ENCODE measurements at regions not wholly inside any gene's neighbourhood (a gene's known extent, or its start where the extent isn't known, plus 50 kb on each side); places are given as distances from the start of the nearest gene placed in this dataset.

DNA sequence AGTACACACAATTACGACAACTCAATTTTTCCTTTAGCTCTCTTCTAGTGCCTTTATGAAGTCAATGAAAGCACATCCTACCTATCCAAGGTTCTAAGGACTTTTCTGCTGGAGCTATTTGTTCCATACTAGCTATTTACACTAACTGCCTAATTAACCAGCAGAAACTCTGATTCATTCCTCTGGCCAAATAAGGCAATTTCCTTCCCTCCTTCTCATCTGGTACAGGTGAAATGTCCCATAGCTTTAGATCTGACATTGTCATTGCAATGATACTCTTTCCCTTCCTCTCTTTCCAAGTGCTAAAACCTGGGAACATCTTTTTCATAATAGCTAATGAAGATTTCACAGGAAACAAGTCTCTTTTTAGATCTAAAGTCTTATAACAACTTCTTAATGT, 521.7 kb downstream of the SOX2 start:
- DNase-seq, result no peak
- H3K27ac Mint-ChIP-seq, result no peak overlapping the region

DNA sequence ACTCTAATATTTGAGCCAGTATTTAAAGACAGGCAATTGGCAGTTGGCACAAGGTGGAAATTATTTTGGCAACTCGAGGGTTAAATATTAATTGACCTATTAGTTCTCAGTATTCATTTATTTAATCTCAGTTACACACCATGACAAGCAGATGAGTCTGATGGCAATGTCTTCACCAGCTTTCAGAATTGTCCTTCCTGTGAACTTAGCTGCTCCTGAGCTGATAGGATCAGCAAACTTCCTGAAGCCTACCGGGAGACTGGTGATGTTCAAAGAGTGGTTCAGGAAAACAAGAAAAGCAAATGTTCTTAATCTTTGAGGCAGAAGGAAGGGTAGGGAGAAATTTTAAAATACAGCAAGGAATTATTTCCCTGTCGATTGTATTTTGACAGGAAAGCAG, 522.2 kb downstream of the SOX2 start:
- no peak for DNase-seq
- H3K4me1 Mint-ChIP-seq, result no peaks in the 10 kb centered on the region
- H3K27ac Mint-ChIP-seq, result no peak overlapping the region
- no peaks in the 10 kb centered on the region for H3K36me3 Mint-ChIP-seq
- H3K9me3 Mint-ChIP-seq, result no peaks in the 10 kb centered on the region
- no peaks in the 10 kb centered on the region for H3K27me3 Mint-ChIP-seq
- H3K4me3 Mint-ChIP-seq, result no peak overlapping the region

More for the DNA sequence above, 521.7 kb downstream of the SOX2 start:
- no peak overlapping the region for H3K4me3 Mint-ChIP-seq
- H3K4me1 Mint-ChIP-seq, result no peaks in the 10 kb centered on the region
- H3K27me3 Mint-ChIP-seq, result no peaks in the 10 kb centered on the region
- H3K36me3 Mint-ChIP-seq, result no peaks in the 10 kb centered on the region
- no peaks in the 10 kb centered on the region for H3K9me3 Mint-ChIP-seq

DNA sequence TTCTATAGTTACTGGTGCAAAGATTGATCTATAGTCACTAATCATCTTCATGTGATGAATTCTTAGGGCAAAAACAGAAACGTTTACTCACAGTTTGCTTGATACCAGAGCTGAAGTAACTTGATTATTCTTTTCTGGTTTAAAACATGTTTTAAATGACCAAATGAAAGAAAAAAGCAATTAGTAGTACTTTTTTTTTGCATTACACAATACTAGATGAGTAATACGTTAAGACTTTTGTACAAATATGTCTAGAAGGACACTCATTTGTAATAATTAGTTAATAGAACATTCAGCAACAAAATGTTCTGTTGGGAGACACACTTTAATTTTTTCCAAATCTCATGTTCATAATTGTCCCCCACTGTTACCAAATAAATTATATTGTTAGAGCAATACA, 523.2 kb downstream of the SOX2 start:
- Mint-ChIP-seq H3K27me3 (no peaks in the 10 kb centered on the region), H3K4me3 (no peak overlapping the region), H3K9me3 (no peaks in the 10 kb centered on the region)

DNA sequence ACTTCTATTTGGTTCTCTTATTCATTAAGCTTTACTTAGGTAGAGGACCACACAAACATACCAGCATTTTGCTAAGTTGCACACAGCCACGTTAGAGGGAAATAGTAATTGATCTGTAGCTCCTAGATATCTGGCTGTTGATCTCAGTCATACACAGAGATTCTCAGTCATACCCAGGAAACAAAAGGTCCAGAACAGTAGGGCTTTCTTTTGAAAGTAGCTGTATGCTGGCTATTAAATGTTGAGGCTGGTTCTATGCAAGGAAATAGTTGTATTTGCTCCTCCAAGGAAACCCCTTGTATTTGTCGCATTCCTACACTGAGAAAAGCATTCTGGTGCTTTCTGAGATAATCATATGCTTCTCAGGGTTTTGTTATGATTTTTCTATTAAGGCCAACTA, 523.8 kb downstream of the SOX2 start:
- Mint-ChIP-seq H3K36me3 (no peaks in the 10 kb centered on the region), H3K27me3 (no peaks in the 10 kb centered on the region), H3K4me3 (no peak overlapping the region), H3K4me1 (no peaks in the 10 kb centered on the region), H3K9me3 (no peaks in the 10 kb centered on the region), H3K27ac (no peak overlapping the region)
- DNase-seq, result no peak

More for the DNA sequence above, 523.2 kb downstream of the SOX2 start:
- no peaks in the 10 kb centered on the region for H3K4me1 Mint-ChIP-seq
- no peak overlapping the region for H3K27ac Mint-ChIP-seq
- no peak for DNase-seq
- no peaks in the 10 kb centered on the region for H3K36me3 Mint-ChIP-seq

DNA sequence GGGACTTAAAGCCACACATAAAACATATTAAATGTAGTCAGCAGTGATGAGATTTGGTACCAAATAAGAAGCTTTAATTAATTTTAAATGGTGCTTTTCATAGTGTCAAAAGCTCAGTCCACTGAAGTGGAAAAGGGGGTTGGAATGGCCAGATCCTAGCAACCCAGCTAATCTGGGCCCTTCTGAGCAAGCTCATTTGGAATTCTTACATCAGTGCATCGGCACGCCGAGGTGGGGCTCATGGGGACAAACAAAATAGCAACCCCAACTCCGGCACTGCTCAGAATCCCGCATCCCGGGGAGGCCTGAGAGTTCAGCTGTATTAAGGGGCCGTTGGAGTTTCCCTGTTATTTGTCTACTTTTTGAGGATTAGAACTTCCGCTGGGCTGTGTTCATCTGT, 526.4 kb downstream of the SOX2 start:
- no peaks in the 10 kb centered on the region for H3K36me3 Mint-ChIP-seq
- DNase-seq, result no peak
- no peak overlapping the region for H3K27ac Mint-ChIP-seq
- H3K4me3 Mint-ChIP-seq, result no peak overlapping the region
- H3K9me3 Mint-ChIP-seq, result no peaks in the 10 kb centered on the region
- H3K27me3 Mint-ChIP-seq, result no peaks in the 10 kb centered on the region
- H3K4me1 Mint-ChIP-seq, result no peaks in the 10 kb centered on the region

DNA sequence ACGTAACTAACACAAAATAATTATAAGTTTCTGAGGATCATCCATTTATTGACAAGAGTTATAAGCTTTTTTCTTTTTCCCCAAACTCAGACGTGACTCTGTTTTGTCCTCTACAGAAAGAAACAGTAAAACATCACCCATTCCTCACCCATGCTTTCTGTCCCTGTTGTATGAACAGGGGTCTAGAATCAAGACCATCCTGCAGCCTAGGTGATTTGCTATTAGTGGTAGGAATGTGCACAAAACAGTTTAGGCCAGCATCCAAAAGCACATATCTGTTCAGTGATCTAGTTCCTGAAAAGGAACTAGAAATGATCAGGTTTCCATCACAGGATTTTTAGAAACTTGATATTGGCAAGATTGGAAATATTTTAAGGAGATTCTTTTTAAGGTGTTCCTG, 527.6 kb downstream of the SOX2 start:
- Mint-ChIP-seq H3K9me3 (no peaks in the 10 kb centered on the region), H3K27me3 (no peaks in the 10 kb centered on the region), H3K36me3 (no peaks in the 10 kb centered on the region), H3K4me1 (no peaks in the 10 kb centered on the region), H3K4me3 (no peak overlapping the region), H3K27ac (no peak overlapping the region)
- no peak for DNase-seq

DNA sequence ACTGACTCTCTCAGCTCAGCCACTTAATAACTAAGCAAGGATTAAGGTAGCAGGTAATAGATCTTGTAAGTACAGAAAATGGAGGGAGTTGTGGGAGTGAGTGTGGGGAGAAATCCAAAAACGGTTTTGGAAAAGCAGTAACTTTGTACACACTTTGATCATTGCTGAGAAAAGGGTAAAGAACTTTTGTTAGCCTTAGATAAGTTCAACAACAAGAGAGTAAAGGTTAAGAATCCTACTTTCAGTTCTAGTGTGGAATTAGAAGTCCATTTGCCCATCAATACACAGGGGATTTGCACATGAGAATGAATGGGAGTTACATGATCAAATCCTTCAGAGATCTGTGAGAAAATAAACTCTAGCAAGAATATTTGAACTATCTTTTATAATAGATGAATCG, 528.7 kb downstream of the SOX2 start:
- H3K27ac Mint-ChIP-seq, result no peak overlapping the region
- H3K9me3 Mint-ChIP-seq, result no peaks in the 10 kb centered on the region
- H3K36me3 Mint-ChIP-seq, result no peaks in the 10 kb centered on the region
- no peaks in the 10 kb centered on the region for H3K4me1 Mint-ChIP-seq
- H3K27me3 Mint-ChIP-seq, result no peaks in the 10 kb centered on the region
- no peak for DNase-seq
- H3K4me3 Mint-ChIP-seq, result no peak overlapping the region

DNA sequence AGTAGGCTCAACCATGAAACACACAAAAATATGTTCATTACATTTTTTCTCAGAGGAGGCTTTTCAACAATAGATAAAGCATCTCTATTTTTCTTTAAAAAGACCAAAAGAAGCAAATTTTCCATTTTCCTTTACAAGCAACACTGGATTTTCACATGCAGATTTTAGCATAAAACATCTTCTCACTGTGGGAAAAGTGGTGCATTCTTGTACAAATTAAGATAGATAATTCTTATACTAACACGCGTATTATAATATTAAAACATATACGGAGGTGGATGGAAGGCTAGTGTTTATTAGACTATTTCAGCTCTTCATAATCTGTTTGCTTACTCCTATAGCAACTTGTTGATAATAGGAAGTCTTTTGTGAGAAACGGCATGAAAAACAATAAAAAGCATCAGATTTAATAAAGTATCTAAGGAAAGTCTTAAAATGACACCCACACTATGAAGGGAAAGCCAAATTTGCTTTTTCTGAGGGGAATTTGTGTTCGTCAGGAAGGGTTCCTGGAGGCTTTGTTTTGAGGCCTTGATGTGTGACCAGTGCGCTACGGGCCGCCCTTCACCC, 529.6 kb downstream of the SOX2 start:
- H3K4me3 Mint-ChIP-seq, result no peak overlapping the region
- no peaks in the 10 kb centered on the region for H3K36me3 Mint-ChIP-seq
- H3K9me3 Mint-ChIP-seq, result no peaks in the 10 kb centered on the region
- H3K27me3 Mint-ChIP-seq, result no peaks in the 10 kb centered on the region
- DNase-seq, result no peak
- no peak overlapping the region for H3K27ac Mint-ChIP-seq
- no peaks in the 10 kb centered on the region for H3K4me1 Mint-ChIP-seq

DNA sequence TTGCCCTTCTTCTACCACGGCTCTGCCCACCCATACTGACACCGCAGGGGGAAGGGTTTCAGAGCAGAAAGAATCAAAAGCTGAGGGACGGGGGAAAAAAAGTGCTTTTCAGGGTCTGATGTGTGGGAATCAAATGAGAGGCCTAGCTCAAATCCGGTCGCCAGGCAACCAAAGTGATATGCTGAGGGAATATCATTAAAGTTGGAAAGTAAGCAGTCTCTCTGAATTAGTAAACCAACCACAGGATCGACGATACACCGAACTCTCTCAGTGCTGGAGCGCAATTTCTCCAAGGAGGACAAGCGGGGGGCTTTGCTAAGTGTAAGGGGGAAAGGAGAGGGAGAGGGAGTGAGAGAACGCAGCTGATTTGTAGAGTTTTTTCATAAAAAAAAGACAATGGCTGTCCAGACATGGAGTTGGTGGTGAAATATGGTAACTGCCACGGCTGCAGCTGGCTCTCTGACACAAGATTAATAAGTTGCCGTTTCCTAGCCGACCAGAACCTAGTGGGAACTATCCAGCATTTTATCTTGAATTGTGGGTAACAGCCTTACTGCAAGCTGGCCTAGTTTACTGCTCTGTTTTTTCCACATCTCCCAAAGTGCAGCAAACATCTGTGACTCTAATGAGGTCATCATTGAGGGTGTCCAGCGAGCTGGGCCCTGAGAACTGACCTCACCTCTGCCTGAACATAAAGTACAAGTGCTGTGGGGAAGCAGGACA, 530.2 kb downstream of the SOX2 start:
- no peak for DNase-seq
- no peaks in the 10 kb centered on the region for H3K4me1 Mint-ChIP-seq
- no peaks in the 10 kb centered on the region for H3K9me3 Mint-ChIP-seq
- no peaks in the 10 kb centered on the region for H3K36me3 Mint-ChIP-seq
- no peaks in the 10 kb centered on the region for H3K27me3 Mint-ChIP-seq
- H3K4me3 Mint-ChIP-seq, result no peak overlapping the region
- H3K27ac Mint-ChIP-seq, result no peak overlapping the region

DNA sequence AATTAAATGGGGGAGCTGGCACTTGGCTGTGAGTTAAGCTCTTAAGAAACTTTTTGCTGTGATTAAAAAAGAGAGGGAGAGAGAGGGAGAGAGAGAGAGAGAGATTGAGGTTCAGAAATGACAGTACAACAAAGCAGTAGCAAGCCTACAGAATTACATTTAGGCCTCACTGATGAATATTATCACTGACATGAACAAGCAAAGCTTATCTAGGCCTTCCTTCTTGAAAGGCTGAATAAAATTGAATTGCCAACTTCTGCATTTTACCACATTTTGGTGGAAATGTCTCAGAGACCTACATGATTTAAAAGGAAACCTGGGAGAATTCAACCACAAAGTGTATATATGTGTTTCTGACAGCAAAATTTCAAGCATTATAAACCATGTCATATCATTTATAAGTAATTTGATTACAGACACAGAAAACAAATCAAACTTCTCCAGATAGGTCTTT, 530.8 kb downstream of the SOX2 start:
- H3K4me1 Mint-ChIP-seq, result no peaks in the 10 kb centered on the region
- DNase-seq, result no peak
- H3K4me3 Mint-ChIP-seq, result no peak overlapping the region
- no peaks in the 10 kb centered on the region for H3K9me3 Mint-ChIP-seq
- no peaks in the 10 kb centered on the region for H3K27me3 Mint-ChIP-seq
- no peak overlapping the region for H3K27ac Mint-ChIP-seq
- no peaks in the 10 kb centered on the region for H3K36me3 Mint-ChIP-seq

DNA sequence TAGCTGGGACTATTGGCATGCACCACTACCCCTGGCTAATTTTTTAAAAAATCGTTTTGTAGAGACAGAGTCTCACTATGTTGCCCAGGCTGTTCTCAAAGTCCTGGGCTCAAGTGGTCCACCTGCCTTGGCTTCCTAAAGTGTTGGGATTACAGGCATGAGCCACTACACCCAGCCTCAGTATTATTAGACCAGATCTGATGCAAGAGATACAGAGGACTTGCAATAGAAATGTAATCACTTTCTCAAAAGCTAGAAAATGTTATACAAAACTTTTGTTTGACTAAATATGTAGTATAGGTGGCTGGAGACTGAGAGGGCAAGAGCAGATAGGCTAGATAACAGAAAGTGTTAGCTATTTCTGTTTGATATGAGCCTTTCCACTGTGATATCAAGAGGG, 531.9 kb downstream of the SOX2 start:
- Mint-ChIP-seq H3K27ac (no peak overlapping the region), H3K9me3 (no peaks in the 10 kb centered on the region), H3K36me3 (no peaks in the 10 kb centered on the region), H3K4me1 (no peaks in the 10 kb centered on the region), H3K27me3 (no peaks in the 10 kb centered on the region), H3K4me3 (no peak overlapping the region)
- no peak for DNase-seq

DNA sequence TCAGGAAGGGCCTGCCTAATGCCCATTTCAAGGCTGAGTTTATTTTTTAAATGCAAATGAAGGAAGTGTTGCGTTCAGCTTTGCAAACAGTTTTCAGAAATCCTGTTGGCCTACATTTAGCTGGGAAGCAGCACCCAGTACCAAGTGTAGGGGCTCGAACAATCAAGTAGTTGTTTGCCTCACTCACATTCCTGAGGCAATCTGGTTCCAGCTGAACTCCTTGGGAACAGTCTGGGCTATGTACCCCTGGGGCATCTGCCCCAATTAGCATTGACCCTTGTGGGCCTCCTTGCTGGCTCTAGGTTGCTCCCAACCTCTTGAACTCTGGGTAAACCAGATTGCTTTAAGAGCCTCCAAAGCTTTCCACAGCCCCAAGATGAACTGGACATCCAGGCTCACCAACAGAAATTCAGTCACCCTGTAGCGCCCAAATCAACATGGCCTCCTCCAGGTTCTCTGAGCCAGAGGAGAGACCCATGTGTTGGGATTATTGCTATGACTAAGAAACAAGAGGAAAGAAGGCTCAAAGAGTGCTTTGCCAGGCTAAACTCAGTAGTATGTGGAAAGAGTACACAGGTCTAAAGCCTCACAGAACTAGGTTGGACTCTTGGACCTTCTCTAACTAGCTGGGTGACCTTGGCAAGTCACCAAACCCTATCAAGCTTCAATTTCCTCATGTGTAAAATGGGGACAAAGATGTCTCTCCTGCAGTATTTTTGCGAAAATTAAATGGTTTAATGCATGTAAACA, 532.7 kb downstream of the SOX2 start:
- no peak overlapping the region for H3K27ac Mint-ChIP-seq
- H3K4me3 Mint-ChIP-seq, result no peak overlapping the region
- H3K36me3 Mint-ChIP-seq, result no peaks in the 10 kb centered on the region
- H3K9me3 Mint-ChIP-seq, result no peaks in the 10 kb centered on the region
- no peaks in the 10 kb centered on the region for H3K27me3 Mint-ChIP-seq
- H3K4me1 Mint-ChIP-seq, result no peaks in the 10 kb centered on the region
- no peak for DNase-seq

DNA sequence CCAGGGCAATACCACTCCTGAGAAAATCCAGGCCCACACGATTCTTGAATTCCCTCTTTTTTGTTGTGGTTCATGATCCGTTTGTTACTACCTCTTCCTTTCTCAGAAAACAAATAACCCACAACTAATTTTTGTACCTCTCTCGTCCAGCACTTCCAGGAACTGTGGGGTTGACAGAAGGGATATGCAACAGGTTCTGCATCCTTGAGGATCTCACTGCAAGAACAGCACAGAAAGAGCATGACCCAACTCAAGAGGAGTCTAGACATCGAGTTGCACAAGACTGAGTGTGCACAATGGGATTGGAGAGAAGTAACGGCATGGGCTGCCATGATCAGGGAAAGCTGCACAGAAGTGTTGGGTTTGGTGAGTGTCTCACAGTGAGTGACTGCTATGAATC, 533.3 kb downstream of the SOX2 start:
- Mint-ChIP-seq H3K27ac (no peak overlapping the region), H3K36me3 (no peaks in the 10 kb centered on the region), H3K9me3 (no peaks in the 10 kb centered on the region), H3K27me3 (no peaks in the 10 kb centered on the region), H3K4me3 (no peak overlapping the region), H3K4me1 (no peaks in the 10 kb centered on the region)
- DNase-seq, result no peak

DNA sequence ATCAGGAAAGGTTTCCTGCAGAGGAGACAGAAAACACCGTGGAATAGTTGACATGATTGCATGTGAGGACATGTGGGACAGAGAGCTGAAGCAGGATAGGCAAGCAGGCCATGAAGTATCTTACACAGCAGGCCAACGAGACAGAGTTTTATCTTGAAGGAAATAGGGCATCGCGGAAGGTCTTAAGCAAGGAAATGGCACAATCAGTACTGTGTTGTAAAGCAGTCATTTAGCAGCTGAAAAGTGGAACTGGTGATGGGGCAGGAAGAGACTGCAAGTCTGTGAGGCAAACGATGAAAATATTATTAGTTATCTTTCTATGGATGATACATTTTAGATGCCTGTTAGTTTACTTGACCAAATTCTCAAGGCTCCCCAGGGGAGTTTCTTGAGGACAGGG, 535.1 kb downstream of the SOX2 start:
- Mint-ChIP-seq H3K4me3 (no peak overlapping the region), H3K27ac (no peak overlapping the region), H3K4me1 (no peaks in the 10 kb centered on the region), H3K27me3 (no peaks in the 10 kb centered on the region), H3K9me3 (no peaks in the 10 kb centered on the region), H3K36me3 (no peaks in the 10 kb centered on the region)
- no peak for DNase-seq

DNA sequence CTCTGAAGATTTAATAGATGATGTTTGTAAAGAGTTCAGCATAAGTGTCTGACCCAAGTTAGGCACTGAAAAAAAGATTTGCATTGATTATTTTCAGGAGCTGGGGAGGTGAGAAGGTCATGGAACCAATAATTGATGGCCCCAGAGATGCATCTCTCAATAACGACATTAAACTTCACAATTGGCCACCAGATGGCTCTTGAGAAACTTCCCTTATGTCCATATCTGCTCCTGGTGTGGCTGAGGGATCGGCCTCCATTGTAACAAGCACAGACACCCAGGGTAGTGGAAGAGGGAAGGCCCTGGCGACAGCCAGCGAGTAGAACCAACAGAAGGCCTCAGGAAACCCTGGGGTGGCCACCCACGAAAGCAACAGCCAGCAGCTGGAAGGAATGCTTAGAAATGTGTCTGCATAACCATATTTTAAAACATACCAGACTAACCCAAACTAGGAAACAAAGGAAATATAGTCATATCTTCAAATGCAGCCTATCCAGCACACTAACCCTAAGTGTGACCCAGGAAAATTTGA, 536.7 kb downstream of the SOX2 start:
- no peaks in the 10 kb centered on the region for H3K9me3 Mint-ChIP-seq
- H3K4me1 Mint-ChIP-seq, result no peaks in the 10 kb centered on the region
- no peak overlapping the region for H3K4me3 Mint-ChIP-seq
- no peaks in the 10 kb centered on the region for H3K27me3 Mint-ChIP-seq
- H3K27ac Mint-ChIP-seq, result no peak overlapping the region
- no peaks in the 10 kb centered on the region for H3K36me3 Mint-ChIP-seq
- DNase-seq, result no peak

Data from activated naive CD8-positive, alpha-beta T cell treated with anti-CD3 and anti-CD28 coated beads for 36 hours (primary cell).